Fibroblast of mammary gland (primary cell): ENCODE measurements at regions not wholly inside any gene's neighbourhood (a gene's known extent, or its start where the extent isn't known, plus 50 kb on each side); places are given as distances from the start of the nearest gene placed in this dataset.

Source experiments
- DNase-seq: peaks from one replicate; pipeline ENCODE4 v3.0.0-alpha.2; 2010; ENCODE audit warnings: low read depth
- H3K4me3 ChIP-seq: 2 replicates; pipeline ENCODE4 v1.5.1; 2011; ENCODE audit warnings: low read depth, mild to moderate bottlenecking, low read length, moderate library complexity; ENCODE audit not compliant: control insufficient read depth
- TF ChIP-seq, protein P1 (sequence below): conservative IDR thresholded peaks from 2 replicates; pipeline ENCODE4 v1.5.1; 2011; ENCODE audit warnings: low read depth, low read length, inconsistent platforms; ENCODE audit not compliant: control insufficient read depth, insufficient read depth

DNA sequence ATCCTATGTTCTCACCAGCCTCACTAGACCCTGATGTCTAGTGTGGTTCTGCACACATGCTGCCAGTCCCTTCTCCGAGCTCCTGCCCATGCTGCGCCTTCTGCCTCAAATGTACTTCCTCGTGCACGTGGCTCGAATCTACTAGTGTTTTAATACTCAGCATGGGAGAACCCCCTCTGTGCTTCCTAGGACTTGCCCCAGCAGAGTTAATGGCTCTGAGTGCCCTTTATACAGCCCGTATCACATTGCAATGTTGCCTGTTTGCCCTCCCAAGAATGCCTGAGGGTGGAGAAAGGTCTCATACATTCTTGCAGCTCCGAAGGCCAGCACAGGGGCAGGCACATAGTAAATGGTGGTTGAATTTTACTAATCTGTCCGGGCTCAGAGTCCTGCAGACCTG lies 190.8 kb upstream of the NLRP1 start:
- DNase-seq: no peak
- TF ChIP-seq, protein P1, sequence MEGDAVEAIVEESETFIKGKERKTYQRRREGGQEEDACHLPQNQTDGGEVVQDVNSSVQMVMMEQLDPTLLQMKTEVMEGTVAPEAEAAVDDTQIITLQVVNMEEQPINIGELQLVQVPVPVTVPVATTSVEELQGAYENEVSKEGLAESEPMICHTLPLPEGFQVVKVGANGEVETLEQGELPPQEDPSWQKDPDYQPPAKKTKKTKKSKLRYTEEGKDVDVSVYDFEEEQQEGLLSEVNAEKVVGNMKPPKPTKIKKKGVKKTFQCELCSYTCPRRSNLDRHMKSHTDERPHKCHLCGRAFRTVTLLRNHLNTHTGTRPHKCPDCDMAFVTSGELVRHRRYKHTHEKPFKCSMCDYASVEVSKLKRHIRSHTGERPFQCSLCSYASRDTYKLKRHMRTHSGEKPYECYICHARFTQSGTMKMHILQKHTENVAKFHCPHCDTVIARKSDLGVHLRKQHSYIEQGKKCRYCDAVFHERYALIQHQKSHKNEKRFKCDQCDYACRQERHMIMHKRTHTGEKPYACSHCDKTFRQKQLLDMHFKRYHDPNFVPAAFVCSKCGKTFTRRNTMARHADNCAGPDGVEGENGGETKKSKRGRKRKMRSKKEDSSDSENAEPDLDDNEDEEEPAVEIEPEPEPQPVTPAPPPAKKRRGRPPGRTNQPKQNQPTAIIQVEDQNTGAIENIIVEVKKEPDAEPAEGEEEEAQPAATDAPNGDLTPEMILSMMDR: no peak
- H3K4me3 ChIP-seq: no peak overlapping the region

DNA sequence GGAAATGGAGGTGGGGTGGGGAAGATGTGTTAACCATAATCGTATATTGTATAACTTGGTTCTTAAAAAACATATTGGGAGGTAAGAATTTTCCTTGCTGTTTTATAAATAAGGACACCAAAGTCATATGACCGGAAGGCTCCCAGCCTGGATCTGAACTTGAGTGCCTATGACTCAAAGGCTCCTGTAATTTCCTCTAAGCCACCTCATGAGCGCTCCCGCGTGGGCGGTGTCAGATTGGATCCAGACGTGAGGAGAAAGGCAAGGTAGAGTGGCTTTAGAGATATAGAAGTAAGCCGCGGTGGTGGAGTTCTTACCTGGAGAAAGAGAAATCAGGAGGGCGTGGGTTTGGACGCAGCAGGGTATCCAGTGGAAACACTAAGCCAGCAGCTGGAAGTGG lies 196.2 kb upstream of the NLRP1 start:
- peak; percentile 65 for DNase-seq
- TF ChIP-seq, protein P1: no peak
- H3K4me3 ChIP-seq: no peak overlapping the region

DNA sequence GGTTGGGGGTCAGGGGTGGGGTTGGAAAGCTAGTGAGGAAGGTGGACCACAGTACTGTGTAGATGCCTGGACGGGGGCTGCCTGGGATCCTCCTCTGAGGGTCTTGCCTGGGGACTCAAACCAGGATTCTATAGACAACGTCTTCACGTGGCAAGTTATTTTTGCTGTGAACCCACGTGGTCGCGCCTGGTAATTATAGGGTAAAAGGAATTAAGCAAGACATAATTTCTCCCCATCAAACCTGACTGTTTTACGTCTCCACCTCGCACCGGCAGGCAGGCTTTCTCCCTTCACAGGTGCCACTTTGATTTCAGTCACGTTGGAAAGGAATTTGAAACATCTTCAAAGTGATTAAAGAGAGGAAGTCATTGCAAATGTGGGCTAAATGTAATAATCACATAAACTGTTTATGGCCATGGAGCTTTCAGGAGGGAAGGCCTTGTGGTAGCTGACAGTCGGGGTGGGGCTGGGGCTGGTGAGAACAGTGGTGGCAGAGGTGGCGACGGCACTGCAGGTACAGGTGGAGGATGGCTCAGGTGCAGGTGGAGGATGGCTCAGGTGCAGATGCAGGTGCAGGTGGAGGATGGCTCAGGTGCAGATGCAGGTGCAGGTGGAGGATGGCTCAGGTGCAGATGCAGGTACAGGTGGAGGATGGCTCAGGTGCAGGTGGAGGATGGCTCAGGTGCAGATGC lies 197.1 kb upstream of the NLRP1 start:
- no peak overlapping the region for H3K4me3 ChIP-seq
- DNase-seq: no peak
- TF ChIP-seq, protein P1: no peak

DNA sequence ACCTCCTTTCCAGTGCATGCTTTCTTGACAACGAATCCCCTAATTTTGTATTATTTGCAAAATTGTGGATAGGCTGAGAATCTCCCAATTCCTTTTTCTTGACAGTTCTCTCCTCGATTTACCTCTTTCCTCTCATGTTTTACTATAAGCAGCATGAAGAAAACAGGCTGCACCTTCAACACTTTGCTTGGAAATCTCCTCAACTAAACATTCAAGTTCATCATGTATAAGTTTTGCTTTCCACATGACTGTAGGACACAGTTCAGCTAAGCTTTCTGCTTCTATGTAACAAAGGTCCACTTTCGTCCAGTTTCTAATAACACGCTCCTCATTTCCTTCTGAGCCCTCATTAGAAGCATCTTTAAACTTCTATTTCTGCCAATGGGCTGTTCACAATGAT lies 199.0 kb upstream of the NLRP1 start:
- TF ChIP-seq, protein P1: no peak
- DNase-seq: no peak
- H3K4me3 ChIP-seq: no peak overlapping the region

DNA sequence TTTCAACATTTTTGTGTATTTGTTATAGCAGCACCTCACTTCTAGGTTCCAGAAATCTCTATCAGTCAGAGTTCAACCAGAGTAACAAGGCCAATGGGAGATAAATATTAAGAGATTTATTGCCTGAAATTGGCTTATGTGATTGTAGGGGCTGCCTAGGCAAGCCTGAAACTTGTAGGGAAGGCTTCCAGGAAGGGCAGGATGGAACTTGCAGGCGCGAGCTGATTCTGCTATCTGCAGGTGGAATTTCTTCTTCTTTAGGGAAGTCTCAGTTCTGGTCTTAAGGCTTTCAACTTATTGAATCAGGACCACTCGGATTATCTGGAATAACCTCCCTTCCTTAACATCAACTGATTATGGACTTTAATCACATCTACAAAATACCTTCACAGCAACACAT lies 199.5 kb upstream of the NLRP1 start:
- TF ChIP-seq, protein P1: no peak
- DNase-seq: no peak
- H3K4me3 ChIP-seq: no peak overlapping the region

DNA sequence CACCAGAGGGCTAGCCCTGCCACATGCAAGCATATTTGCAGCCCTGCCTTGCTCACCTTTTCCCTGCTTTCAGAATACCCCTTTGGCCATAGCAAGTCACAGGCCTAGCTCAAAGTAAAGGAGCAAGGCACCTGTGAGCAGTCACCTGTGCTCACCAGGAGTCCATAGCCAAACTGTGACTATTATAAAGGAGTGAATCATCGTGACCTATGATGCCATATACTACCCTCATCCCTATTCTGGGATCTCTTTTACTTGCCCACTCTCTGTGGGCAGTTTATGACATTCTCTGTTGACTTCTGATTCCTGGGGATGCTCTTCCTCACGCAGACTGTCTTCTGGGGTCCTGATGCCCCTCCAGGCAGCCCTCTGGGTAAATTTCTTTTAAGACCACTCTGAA lies 200.5 kb upstream of the NLRP1 start:
- DNase-seq: no peak
- TF ChIP-seq, protein P1: no peak

DNA sequence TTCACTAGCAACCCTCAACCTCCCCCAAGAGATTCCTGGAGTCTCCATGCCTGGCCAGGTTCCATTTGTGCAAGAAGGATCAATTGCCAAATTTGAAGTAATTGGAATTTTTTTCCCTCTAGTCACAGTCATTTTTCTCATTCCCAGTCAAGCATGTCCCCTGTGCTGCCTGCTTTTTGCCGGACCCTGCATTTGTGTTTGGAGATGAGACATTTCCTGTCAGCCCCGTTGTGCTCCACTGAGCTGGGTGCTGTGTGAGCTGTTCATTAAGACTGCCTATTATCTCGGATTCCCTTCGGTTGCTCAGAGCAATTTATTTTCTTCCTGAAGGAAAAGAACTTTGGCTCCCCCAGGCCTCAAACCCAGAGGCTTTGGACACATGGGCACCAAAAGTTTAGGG lies 201.0 kb upstream of the NLRP1 start:
- H3K4me3 ChIP-seq: no peak overlapping the region
- peak; percentile 34 for DNase-seq
- TF ChIP-seq, protein P1: no peak

More for the DNA sequence above, 200.5 kb upstream of the NLRP1 start:
- H3K4me3 ChIP-seq: no peak overlapping the region
